HepG2 (cell line): ENCODE measurements at regions not wholly inside any gene's neighbourhood (a gene's known extent, or its start where the extent isn't known, plus 50 kb on each side); places are given as distances from the start of the nearest gene placed in this dataset.

Experiments used
- ATAC-seq: fragments of 200-7000 bp; cut with Tn5 transposase; 3 replicates; pipeline ENCODE4 v1.9.1; 2020; ENCODE audit warnings: mild to moderate bottlenecking, moderate library complexity
- BruUV-seq: library from RNA; stranded (reverse); fragments of 400-500 nt; replicated peaks from 2 replicates; lab custom pipeline; 2021; lab: Mats Ljungman, UMichigan
- CTCF ChIA-PET: fragments of 300-600 bp; formaldehyde crosslinking; extraction: SDS; loops from one replicate; lab custom pipeline; 2021; ENCODE audit warnings: low total read pairs, inconsistent platforms, low intra/inter-chr PET ratio; lab: Yijun Ruan, JAX
- POLR2A ChIA-PET: fragments of 350-600 bp; sonication (Branson Sonifier 250); formaldehyde crosslinking; loops from one replicate; lab custom pipeline; 2020; ENCODE audit warnings: antibody characterized with exemption, inconsistent platforms; lab: Yijun Ruan, JAX
- DNase-seq: peaks from one replicate; pipeline ENCODE4 v3.0.0-alpha.2; 2015; ENCODE audit warnings: low spot score
- FAIRE-seq: peaks from 3 replicates; lab custom pipeline; 2011; peaks lifted over from hg19 to GRCh38; lab: Jason Lieb, UNC
- H2AFZ ChIP-seq: one replicate; pipeline ENCODE4 v1.6.1; 2011; ENCODE audit warnings: low read length, inconsistent platforms
- H3K27ac ChIP-seq: fragments of 300-600 bp; 3 replicates; pipeline ENCODE4 v1.8.0; 2011; ENCODE audit warnings: mixed run types, mild to moderate bottlenecking, mixed read lengths, low read length, inconsistent platforms; ENCODE audit not compliant: insufficient read depth; ENCODE audit errors: extremely low read length
- H3K27me3 ChIP-seq, 2 experiments: fragments of 200-600 bp in 1 of 2; 2 replicates in 1 of 2; 3 replicates in 1 of 2; pipeline versions ENCODE4 v1.6.0 to v1.8.0; 2011; ENCODE audit warnings: low read length in 2 of 2, mild to moderate bottlenecking in 2 of 2, moderate library complexity in 2 of 2, inconsistent platforms in 1 of 2; ENCODE audit not compliant: insufficient read depth in 2 of 2, control insufficient read depth in 1 of 2
- H3K36me3 ChIP-seq, 2 experiments: fragments of 200-600 bp in 1 of 2; replicated peaks in 1 of 2; 2 replicates in 1 of 2; 3 replicates in 1 of 2; pipeline versions ENCODE4 v1.5.1 to v1.8.0; 2011; ENCODE audit warnings: low read length in 2 of 2, inconsistent platforms in 1 of 2; ENCODE audit not compliant: insufficient read depth in 2 of 2, control insufficient read depth in 1 of 2
- H3K4me1 ChIP-seq: 2 replicates; pipeline ENCODE4 v1.5.1; 2012; ENCODE audit warnings: low read length, inconsistent platforms; ENCODE audit not compliant: insufficient read depth
- H3K4me2 ChIP-seq: 2 replicates; pipeline ENCODE4 v1.6.0; 2011; ENCODE audit warnings: low read depth, low read length, inconsistent platforms
- H3K4me3 ChIP-seq, 3 experiments: fragments of 200-600 bp in 1 of 3; sonication (generic), shearing (Covaris generic) in 1 of 3; replicated peaks in 1 of 3; 2 replicates each; pipeline ENCODE4 v1.5.1; 2011 to 2016; ENCODE audit warnings: low read length in 3 of 3, inconsistent platforms in 2 of 3, low read depth in 2 of 3, mild to moderate bottlenecking in 2 of 3, control low read depth in 1 of 3, mixed read lengths in 1 of 3; ENCODE audit not compliant: insufficient read depth in 1 of 3
- H3K79me2 ChIP-seq: one replicate; pipeline ENCODE4 v1.6.1; 2011; ENCODE audit warnings: low read length, inconsistent platforms; ENCODE audit not compliant: insufficient read depth
- H3K9ac ChIP-seq: 2 replicates; pipeline ENCODE4 v1.6.0; 2011; ENCODE audit warnings: mild to moderate bottlenecking, low read depth, low read length, inconsistent platforms; ENCODE audit not compliant: insufficient read depth
- H3K9me3 ChIP-seq: 2 replicates; pipeline ENCODE4 v1.5.1; 2012; ENCODE audit warnings: mild to moderate bottlenecking, low read length
- H4K20me1 ChIP-seq: 2 replicates; pipeline ENCODE4 v1.6.0; 2011; ENCODE audit warnings: inconsistent platforms, mild to moderate bottlenecking, low read length, moderate library complexity; ENCODE audit not compliant: insufficient read depth
- EZH2 ChIP-seq: conservative IDR thresholded peaks from 2 replicates; pipeline ENCODE4 v1.6.1; 2012; ENCODE audit warnings: mild to moderate bottlenecking, low read depth, low read length, moderate library complexity
- HIVEP1 ChIP-seq: sonication (generic); formaldehyde crosslinking; IDR thresholded peaks from 2 replicates; pipeline ENCODE4 v1.4.0; 2020; ENCODE audit warnings: mild to moderate bottlenecking, missing genetic modification reagents
- HOXA7 ChIP-seq: sonication (generic); formaldehyde crosslinking; IDR thresholded peaks from 2 replicates; pipeline ENCODE4 v1.8.1; 2022; ENCODE audit warnings: mild to moderate bottlenecking, missing genetic modification reagents, moderate library complexity
- NFE2L1 ChIP-seq: sonication (generic); formaldehyde crosslinking; IDR thresholded peaks from 2 replicates; pipeline ENCODE4 v1.4.0; 2020; ENCODE audit warnings: missing genetic modification reagents, mild to moderate bottlenecking, borderline replicate concordance
- RAD51 ChIP-seq: fragments of 450-650 bp; IDR thresholded peaks from 2 replicates; pipeline ENCODE4 v1.6.1; 2016; ENCODE audit warnings: borderline replicate concordance
- SOX6 ChIP-seq, 2 experiments: fragments of 450-650 bp in 1 of 2; sonication (generic) in 1 of 2; formaldehyde crosslinking in 1 of 2; IDR thresholded peaks; 2 replicates each; pipeline versions ENCODE4 v1.4.0 to v1.6.1; 2017 to 2020; ENCODE audit warnings: antibody characterized with exemption in 1 of 2, mild to moderate bottlenecking in 1 of 2, missing genetic modification reagents in 1 of 2
- SRSF4 ChIP-seq: fragments of 200-400 bp; formaldehyde crosslinking; IDR thresholded peaks from one replicate; pipeline ENCODE4 v1.6.1; 2018; ENCODE audit warnings: mild to moderate bottlenecking, low read depth, low read length, moderate library complexity; ENCODE audit not compliant: poor library complexity, severe bottlenecking
- TSC22D2 ChIP-seq: sonication (generic); formaldehyde crosslinking; IDR thresholded peaks from 2 replicates; pipeline ENCODE4 v1.5.1; 2020; ENCODE audit warnings: missing genetic modification reagents, mild to moderate bottlenecking, borderline replicate concordance
- WGBS: methylation state at CpG from one replicate; pipeline ENCODE4 v1.1.6; 2017; ENCODE audit warnings: low lambda C conversion rate; 5-methylcytosine and 5-hydroxymethylcytosine counted together
- in situ Hi-C: cut with HindIII; loops from 2 replicates; pipeline ENCODE4 v1.10.0; 2017; ENCODE audit warnings: low pct_unique_long_range_greater_than_20kb; ENCODE audit not compliant: extremely low pct_ligation_motif_present
- intact Hi-C: fragments of 100-400 bp; cut with micrococcal nuclease; formaldehyde crosslinking; loops from one replicate; pipeline ENCODE4 v1.10.0; 2022; ENCODE audit not compliant: unreplicated experiment
- TF ChIP-seq, protein P1 (sequence below): sonication (generic); formaldehyde crosslinking; IDR thresholded peaks from 2 replicates; pipeline ENCODE4 v1.9.0; 2021; ENCODE audit warnings: missing genetic modification reagents, borderline replicate concordance
- TF ChIP-seq, protein P2 (sequence below): sonication (generic); formaldehyde crosslinking; IDR thresholded peaks from 2 replicates; pipeline ENCODE4 v1.5.0; 2020; ENCODE audit warnings: missing genetic modification reagents

DNA sequence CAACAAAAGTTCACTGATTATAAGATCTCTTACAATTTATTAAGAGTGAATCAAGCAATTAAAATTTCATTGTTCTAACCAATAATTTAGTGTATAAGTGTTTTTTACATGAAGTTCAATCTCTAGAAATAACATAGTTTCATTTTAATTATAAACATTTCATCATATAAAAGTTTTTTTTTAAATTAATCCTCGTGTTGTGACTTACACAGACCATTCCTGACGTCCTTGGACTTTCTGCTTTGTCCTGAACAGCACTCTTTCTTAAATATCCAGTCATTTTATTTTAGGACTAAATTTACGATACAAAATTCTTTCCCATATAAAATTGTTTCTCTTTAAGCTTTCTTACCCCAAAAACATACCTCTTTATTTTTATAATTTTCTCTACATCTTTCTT lies 841.7 kb upstream of the POU3F4 start:
- FAIRE-seq, result no peak
- Histone ChIP-seq H2AFZ (no peak overlapping the region), H4K20me1 (no peaks in the 10 kb centered on the region), H3K9me3 (peaks cover 45% of the 10 kb centered on the region), H3K27me3 (no peaks in the 10 kb centered on the region), H3K27ac (no peak overlapping the region), H3K36me3 (no peaks in the 10 kb centered on the region), H3K4me3 (no peak overlapping the region), H3K79me2 (no peaks in the 10 kb centered on the region), H3K9ac (no peak overlapping the region), H3K4me2 (no peak overlapping the region), H3K4me1 (no peaks in the 10 kb centered on the region)
- TF ChIP-seq HOXA7, result no peak
- TF ChIP-seq RAD51, result no peak
- TF ChIP-seq SRSF4, result no peak
- TF ChIP-seq HIVEP1 (CRISPR knock-in tag), result no peak
- TF ChIP-seq, protein P1, sequence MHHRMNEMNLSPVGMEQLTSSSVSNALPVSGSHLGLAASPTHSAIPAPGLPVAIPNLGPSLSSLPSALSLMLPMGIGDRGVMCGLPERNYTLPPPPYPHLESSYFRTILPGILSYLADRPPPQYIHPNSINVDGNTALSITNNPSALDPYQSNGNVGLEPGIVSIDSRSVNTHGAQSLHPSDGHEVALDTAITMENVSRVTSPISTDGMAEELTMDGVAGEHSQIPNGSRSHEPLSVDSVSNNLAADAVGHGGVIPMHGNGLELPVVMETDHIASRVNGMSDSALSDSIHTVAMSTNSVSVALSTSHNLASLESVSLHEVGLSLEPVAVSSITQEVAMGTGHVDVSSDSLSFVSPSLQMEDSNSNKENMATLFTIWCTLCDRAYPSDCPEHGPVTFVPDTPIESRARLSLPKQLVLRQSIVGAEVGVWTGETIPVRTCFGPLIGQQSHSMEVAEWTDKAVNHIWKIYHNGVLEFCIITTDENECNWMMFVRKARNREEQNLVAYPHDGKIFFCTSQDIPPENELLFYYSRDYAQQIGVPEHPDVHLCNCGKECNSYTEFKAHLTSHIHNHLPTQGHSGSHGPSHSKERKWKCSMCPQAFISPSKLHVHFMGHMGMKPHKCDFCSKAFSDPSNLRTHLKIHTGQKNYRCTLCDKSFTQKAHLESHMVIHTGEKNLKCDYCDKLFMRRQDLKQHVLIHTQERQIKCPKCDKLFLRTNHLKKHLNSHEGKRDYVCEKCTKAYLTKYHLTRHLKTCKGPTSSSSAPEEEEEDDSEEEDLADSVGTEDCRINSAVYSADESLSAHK (CRISPR knock-in tag), result no peak
- TF ChIP-seq SOX6 (IDR thresholded peaks at IDR 0.05), result no peak
- TF ChIP-seq SOX6 (CRISPR knock-in tag; IDR thresholded peaks at IDR 0.05), result no peak
- TF ChIP-seq NFE2L1 (CRISPR knock-in tag), result no peak
- TF ChIP-seq TSC22D2 (CRISPR knock-in tag), result no peak
- TF ChIP-seq, protein P2, sequence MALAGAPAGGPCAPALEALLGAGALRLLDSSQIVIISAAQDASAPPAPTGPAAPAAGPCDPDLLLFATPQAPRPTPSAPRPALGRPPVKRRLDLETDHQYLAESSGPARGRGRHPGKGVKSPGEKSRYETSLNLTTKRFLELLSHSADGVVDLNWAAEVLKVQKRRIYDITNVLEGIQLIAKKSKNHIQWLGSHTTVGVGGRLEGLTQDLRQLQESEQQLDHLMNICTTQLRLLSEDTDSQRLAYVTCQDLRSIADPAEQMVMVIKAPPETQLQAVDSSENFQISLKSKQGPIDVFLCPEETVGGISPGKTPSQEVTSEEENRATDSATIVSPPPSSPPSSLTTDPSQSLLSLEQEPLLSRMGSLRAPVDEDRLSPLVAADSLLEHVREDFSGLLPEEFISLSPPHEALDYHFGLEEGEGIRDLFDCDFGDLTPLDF, result no peak
- TF ChIP-seq EZH2, result no peak
- ATAC-seq, result no peak
- 0% methylated on average over 3 of the region's 3 CpGs for WGBS
- DNase-seq, result no peak
- ChIA-PET CTCF (no interaction called here), POLR2A (no interaction called here)
- in situ Hi-C loops, result no loop called here
- intact Hi-C loops, result loop anchor here (5.0 kb wide), 1 partner anchor 734 kb away; no protein-coding TSS in a partner anchor
- no TSS peak for BruUV-seq
